Parathyroid adenoma (tissue), 2 donors: ENCODE measurements at regions not wholly inside any gene's neighbourhood (a gene's known extent, or its start where the extent isn't known, plus 50 kb on each side); places are given as distances from the start of the nearest gene placed in this dataset.

Experiments
- H2AFZ ChIP-seq: fragments of 300-600 bp; sonication (generic); one replicate; pipeline ENCODE4 v1.7.0; 2017; ENCODE audit warnings: antibody characterized with exemption, mild to moderate bottlenecking
- H3K27ac ChIP-seq: fragments of 300-600 bp; sonication (generic); one replicate; pipeline ENCODE4 v1.7.0; 2017
- H3K27me3 ChIP-seq: fragments of 300-600 bp; sonication (generic); one replicate; pipeline ENCODE4 v1.7.0; 2017; ENCODE audit warnings: low read length; ENCODE audit not compliant: control insufficient read depth, insufficient read depth
- H3K36me3 ChIP-seq: fragments of 300-600 bp; sonication (generic); one replicate; pipeline ENCODE4 v1.7.0; 2017; ENCODE audit warnings: low read length; ENCODE audit not compliant: control insufficient read depth, insufficient read depth
- H3K4me1 ChIP-seq: fragments of 300-600 bp; sonication (generic); one replicate; pipeline ENCODE4 v1.7.0; 2017; ENCODE audit warnings: control low read depth
- H3K4me2 ChIP-seq: fragments of 300-600 bp; sonication (generic); one replicate; pipeline ENCODE4 v1.7.0; 2017; ENCODE audit warnings: low read length
- H3K4me3 ChIP-seq: fragments of 300-600 bp; sonication (generic); one replicate; pipeline ENCODE4 v1.7.0; 2017; ENCODE audit warnings: low read depth, low read length
- H3K79me2 ChIP-seq: fragments of 300-600 bp; sonication (generic); one replicate; pipeline ENCODE4 v1.7.0; 2017; ENCODE audit warnings: control low read depth
- H3K9ac ChIP-seq: fragments of 300-600 bp; sonication (generic); one replicate; pipeline ENCODE4 v1.7.0; 2017; ENCODE audit warnings: mild to moderate bottlenecking
- H3K9me3 ChIP-seq: fragments of 300-600 bp; sonication (generic); one replicate; pipeline ENCODE4 v1.7.0; 2017; ENCODE audit warnings: low read length; ENCODE audit not compliant: control insufficient read depth
- TF ChIP-seq, protein P1 (sequence below): fragments of 300-600 bp; sonication (generic); IDR thresholded peaks from one replicate; pipeline ENCODE4 v1.7.0; 2017; ENCODE audit warnings: antibody characterized with exemption, mild to moderate bottlenecking
- donor health status: primary hyperparathyroidism.

DNA sequence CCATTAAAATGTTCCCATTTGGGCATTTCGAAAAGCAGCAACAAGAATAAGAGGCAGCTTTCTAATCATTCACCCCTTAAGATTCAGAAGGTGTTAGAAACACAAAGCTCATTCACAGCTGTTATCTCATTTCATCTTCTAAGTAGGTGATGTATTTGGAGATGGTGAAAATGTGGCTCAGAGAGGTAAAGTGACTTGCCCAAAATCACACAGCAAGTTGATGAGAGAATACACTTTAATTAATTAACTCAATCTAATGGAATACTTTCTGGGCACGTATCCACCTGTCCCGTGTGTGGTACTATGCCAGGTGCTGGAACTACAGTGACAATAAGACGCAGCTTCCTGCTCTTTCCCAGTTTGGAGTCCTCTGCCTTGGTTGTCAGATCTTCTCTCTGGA, 147.4 kb upstream of the LRFN2 start:
- Histone ChIP-seq H3K9me3 (no peaks in the 10 kb centered on the region), H3K9ac (no peak overlapping the region), H3K79me2 (no peaks in the 10 kb centered on the region), H3K4me2 (no peak overlapping the region), H3K4me1 (no peaks in the 10 kb centered on the region), H3K4me3 (no peak overlapping the region), H3K36me3 (no peaks in the 10 kb centered on the region), H3K27me3 (peaks cover 3% of the 10 kb centered on the region), H2AFZ (no peak overlapping the region), H3K27ac (no peak overlapping the region)
- TF ChIP-seq, protein P1, sequence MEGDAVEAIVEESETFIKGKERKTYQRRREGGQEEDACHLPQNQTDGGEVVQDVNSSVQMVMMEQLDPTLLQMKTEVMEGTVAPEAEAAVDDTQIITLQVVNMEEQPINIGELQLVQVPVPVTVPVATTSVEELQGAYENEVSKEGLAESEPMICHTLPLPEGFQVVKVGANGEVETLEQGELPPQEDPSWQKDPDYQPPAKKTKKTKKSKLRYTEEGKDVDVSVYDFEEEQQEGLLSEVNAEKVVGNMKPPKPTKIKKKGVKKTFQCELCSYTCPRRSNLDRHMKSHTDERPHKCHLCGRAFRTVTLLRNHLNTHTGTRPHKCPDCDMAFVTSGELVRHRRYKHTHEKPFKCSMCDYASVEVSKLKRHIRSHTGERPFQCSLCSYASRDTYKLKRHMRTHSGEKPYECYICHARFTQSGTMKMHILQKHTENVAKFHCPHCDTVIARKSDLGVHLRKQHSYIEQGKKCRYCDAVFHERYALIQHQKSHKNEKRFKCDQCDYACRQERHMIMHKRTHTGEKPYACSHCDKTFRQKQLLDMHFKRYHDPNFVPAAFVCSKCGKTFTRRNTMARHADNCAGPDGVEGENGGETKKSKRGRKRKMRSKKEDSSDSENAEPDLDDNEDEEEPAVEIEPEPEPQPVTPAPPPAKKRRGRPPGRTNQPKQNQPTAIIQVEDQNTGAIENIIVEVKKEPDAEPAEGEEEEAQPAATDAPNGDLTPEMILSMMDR: no peak

DNA sequence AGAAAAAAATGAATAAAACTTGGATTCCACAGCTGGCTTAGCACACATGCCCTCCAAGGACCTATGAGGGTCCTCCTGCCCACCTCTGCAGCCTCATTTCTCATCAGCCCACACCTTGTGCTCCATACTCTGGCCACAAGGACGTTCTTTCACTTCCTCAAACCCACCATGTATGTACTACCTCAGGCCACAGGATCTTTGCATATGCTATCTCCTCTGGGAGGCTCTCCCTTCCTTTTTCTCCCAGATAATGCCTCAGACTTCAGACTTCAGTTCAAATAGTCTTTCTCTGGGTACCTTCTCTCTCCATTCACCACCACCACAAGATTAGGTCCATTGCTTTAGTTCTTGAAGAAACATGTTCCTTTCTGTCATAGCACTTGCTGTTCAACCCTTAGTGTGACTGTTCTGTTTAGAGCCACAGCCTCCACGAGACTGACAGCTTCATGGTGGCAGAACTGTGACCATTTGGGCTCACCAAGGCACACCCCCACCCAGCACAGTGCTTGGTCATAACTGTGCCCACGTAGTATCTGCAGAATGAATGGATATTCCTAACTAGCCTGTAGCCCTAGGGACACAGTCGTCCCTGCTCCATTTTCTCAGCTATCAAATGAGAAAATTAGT, 146.7 kb upstream of the LRFN2 start:
- Histone ChIP-seq H3K4me1 (no peaks in the 10 kb centered on the region), H3K36me3 (no peaks in the 10 kb centered on the region), H3K9me3 (no peaks in the 10 kb centered on the region), H3K4me3 (no peak overlapping the region), H3K27me3 (peaks cover 3% of the 10 kb centered on the region), H3K79me2 (no peaks in the 10 kb centered on the region), H3K27ac (no peak overlapping the region), H2AFZ (no peak overlapping the region), H3K4me2 (no peak overlapping the region), H3K9ac (no peak overlapping the region)
- TF ChIP-seq, protein P1: no peak

- H3K4me3 ChIP-seq: no peak overlapping the region
- no peaks in the 10 kb centered on the region for H3K9me3 ChIP-seq
- H2AFZ ChIP-seq: no peak overlapping the region
- no peaks in the 10 kb centered on the region for H3K79me2 ChIP-seq
- no peak overlapping the region for H3K27ac ChIP-seq
- H3K9ac ChIP-seq: no peak overlapping the region
- no peaks in the 10 kb centered on the region for H3K4me1 ChIP-seq
- TF ChIP-seq, protein P1: no peak
- no peaks in the 10 kb centered on the region for H3K27me3 ChIP-seq
- no peaks in the 10 kb centered on the region for H3K36me3 ChIP-seq
- no peak overlapping the region for H3K4me2 ChIP-seq
Observed at GRCh38 chr6:40733290-40733689, 146.1 kb upstream of the LRFN2 start.

DNA sequence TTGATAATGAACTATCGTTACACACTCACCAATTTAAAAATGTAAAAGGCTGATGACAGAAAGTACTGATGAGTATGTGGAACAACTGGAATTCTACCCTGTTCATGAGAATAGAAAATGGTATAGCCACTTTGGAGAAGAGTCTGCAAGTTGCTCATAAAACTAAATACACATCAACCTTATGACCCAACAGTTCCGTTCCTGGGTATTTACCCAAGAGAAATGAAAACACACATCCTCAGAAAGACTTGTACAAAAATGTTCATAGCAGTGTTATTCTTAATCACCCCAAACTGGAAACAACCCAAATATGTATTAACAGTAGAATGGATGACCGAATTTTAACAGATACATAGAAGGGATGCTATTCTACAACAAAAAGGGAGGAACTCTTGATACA, 145.7 kb upstream of the LRFN2 start:
- no peak overlapping the region for H3K27ac ChIP-seq
- no peaks in the 10 kb centered on the region for H3K9me3 ChIP-seq
- no peaks in the 10 kb centered on the region for H3K36me3 ChIP-seq
- no peak overlapping the region for H3K4me2 ChIP-seq
- H3K4me3 ChIP-seq: no peak overlapping the region
- H3K4me1 ChIP-seq: no peaks in the 10 kb centered on the region
- H3K9ac ChIP-seq: no peak overlapping the region
- H3K79me2 ChIP-seq: no peaks in the 10 kb centered on the region
- H3K27me3 ChIP-seq: no peaks in the 10 kb centered on the region
- TF ChIP-seq, protein P1: no peak
- H2AFZ ChIP-seq: no peak overlapping the region

DNA sequence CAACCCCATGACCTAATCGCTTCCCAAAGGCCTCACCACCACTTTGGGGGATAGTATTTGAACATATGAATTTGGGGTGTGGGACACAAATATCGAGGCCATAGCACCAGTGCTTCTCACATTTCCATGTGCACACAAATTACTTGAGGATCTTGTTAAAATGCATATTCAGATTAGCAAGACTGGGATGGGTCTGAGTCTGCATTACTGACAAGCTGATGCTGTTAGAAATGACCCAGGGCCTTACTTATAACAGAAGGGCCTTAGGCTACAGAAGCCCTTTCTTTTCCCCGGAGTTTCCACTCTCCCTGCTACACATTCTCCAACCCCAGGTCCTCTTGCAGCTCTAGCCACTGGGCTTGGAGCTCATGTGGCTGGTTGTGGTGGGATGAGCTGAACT, 141.5 kb upstream of the LRFN2 start:
- Histone ChIP-seq H3K9me3 (no peaks in the 10 kb centered on the region), H3K4me3 (no peak overlapping the region), H3K79me2 (no peaks in the 10 kb centered on the region), H3K27ac (no peak overlapping the region), H3K9ac (no peak overlapping the region), H3K36me3 (no peaks in the 10 kb centered on the region), H2AFZ (no peak overlapping the region), H3K27me3 (no peaks in the 10 kb centered on the region), H3K4me2 (no peak overlapping the region), H3K4me1 (no peaks in the 10 kb centered on the region)
- TF ChIP-seq, protein P1: no peak
